GM21825 (cell line): ENCODE measurements at regions not wholly inside any gene's neighbourhood (a gene's known extent, or its start where the extent isn't known, plus 50 kb on each side); places are given as distances from the start of the nearest gene placed in this dataset.
"Not testable (repeated sequence)": the region's sequence is repeated elsewhere in the genome, so short reads cannot be mapped to it uniquely, and the experiment has no call there.

ENCODE experiments used
- ATAC-seq: cut with Tn5 transposase; IDR thresholded peaks from one replicate; pipeline ENCODE4 v1.9.1; 2021; ENCODE audit warnings: mild to moderate bottlenecking, moderate library complexity; ENCODE audit not compliant: unreplicated experiment

GRCh38 chr9:22976454-22976853 lies 529.8 kb downstream of the DMRTA1 start:
- no peak for ATAC-seq

- ATAC-seq: not testable (repeated sequence)
Observed at GRCh38 chr9:22980429-22980828, 533.8 kb downstream of the DMRTA1 start.

- ATAC-seq: no peak
Observed at GRCh38 chr9:22986556-22986955, 539.9 kb downstream of the DMRTA1 start.

DNA sequence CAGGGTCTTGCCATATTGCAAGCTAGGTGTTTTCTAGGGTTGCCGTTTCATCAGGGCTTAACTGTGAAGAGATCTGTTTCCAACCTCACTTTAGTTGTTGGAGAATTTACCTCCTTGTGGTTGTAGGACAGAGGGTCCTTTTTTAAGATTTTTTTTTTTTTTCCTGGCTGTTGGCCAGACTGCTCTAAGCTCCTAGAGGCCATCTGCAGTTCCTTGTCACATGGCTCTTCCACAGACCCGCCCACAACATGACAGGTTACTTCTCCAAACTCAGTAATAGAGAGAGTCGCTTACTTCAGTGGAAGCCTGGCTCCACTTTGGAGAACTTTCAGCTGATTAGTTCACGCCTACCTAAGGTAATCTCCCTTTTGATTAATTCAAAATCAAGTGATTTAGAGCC lies 543.7 kb downstream of the DMRTA1 start:
- no peak for ATAC-seq

DNA sequence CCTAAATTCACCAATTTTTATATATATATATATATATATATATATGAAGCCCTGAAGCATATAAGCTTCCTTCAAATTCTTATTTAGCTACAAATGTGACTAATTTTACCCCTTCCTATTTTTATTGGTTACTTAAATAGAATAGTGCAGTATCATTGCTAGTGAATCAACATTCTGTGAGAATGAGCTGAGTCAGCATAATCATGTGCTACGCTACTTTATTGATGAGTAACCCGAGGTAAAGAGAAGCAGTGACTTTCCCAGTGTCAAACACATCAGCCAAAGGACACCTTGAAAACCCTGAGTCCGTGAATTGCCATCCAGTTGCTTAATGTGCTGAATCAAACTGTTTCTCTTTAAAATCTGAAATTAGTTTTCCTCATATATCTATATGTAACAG lies 546.2 kb downstream of the DMRTA1 start:
- ATAC-seq: no peak

DNA sequence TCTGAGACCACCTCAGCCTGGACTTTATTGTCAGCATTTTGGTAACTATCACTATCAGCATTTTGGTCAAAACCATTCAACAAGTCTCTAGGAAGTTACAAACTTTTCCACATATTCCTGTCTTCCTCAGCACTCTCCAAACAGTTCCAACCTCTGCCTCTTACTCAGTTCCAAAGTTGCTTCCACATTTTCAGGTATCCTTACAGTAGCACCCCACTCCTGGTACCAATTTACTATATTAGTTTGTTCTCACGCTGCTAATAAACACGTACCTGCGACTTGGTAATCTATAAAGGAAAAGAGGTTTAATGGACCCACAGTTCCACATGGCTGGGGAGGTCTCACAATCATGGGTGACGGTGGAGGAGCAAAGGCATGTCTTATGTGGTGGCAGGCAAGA lies 551.3 kb downstream of the DMRTA1 start:
- no peak for ATAC-seq

- ATAC-seq: no peak
Observed at GRCh38 chr9:23005156-23005555, 558.5 kb downstream of the DMRTA1 start.

DNA sequence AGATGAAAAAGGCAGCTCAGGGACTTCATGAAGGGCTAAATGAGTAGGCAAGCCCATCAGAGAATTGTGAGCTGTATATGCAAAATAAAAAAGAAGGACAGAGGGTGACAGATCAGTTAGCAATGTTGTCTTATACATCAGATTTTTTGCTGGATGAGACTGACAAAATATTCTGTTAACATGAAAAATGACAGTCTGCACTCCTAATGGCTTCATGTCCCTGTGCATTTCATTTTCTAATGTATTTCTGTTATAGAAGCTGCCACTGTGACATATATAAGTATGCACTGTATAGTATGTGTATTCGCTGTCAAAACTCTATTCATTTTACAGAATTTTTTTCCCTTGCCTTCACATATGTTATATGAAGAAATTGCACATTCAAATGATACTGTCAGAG lies 559.5 kb downstream of the DMRTA1 start:
- ATAC-seq: no peak

GRCh38 chr9:23011669-23012068 lies 565.0 kb downstream of the DMRTA1 start:
- ATAC-seq: no peak

GRCh38 chr9:23015557-23015956 lies 568.9 kb downstream of the DMRTA1 start:
- ATAC-seq: no peak

DNA sequence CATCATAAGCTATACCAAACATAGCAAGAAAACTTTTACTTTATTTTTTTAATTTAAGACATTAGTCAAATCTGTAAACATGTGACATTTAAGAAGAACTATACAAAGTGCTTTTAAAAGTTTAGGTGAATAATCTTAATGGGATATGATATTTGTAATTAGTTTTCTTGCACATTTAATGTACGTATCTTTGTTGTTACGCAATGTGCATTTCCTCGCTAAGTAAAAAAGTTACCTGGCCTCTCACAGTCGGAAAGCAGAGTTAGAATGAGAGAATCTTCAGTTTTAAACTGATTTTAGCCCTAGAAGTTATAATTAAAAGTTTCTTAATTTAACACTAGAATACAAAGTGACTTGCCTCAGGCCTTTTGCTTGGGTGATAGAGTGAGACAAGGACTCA lies 589.8 kb downstream of the DMRTA1 start:
- no peak for ATAC-seq

DNA sequence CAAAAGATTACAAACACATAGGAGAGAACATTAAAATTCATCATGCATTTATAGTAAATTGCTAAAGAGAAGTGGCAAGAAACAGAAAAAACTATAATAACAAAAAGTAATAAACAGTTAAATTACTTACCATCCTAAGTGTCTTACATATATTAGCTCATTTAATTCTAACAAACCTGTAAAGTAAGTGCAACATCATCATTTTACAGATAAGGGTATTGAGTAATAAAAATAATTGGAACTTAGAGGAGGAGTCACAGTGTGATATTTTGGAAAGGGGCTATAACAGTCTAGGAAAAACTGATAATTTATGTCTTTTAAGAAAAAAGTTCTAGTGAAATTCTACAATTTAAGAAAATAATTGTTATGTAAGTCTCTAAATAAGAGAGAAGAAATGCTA lies 592.8 kb downstream of the DMRTA1 start:
- no peak for ATAC-seq

DNA sequence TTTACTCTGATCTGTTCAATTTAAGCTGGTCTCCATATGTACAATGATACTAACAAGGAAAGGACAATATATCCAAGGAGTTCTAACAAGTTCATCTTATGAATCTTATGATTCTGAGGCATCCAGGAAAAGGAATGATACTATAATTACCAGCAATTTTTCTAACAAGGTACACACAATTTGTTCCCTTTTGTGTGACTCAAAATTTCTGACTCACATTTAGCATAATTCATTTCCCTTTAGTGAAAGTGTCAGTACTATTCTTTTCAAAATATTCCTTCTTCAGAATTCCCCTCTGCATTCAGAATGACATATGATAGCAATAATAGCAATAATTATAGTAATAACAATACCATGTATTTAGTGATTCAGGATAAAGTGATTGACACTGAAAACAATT lies 594.8 kb downstream of the DMRTA1 start:
- no peak for ATAC-seq

DNA sequence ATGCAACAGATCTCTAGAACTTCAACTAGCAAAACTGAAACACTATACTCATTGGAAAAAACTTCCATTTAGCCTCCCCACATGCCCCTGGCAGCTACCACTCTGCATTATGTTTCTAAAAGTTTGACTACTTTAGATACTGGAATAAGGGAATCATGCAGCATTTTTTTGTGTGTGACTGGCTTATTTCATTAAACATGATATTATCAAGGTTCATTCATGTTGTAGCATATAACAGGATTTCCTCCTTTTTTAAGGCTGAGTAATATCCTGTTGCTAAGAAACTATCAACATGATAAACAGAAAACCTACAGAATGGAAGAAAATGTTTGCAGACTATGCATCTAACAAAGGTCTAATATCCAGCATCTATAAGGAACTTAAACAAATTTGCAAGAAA lies 597.9 kb downstream of the DMRTA1 start:
- no peak for ATAC-seq

DNA sequence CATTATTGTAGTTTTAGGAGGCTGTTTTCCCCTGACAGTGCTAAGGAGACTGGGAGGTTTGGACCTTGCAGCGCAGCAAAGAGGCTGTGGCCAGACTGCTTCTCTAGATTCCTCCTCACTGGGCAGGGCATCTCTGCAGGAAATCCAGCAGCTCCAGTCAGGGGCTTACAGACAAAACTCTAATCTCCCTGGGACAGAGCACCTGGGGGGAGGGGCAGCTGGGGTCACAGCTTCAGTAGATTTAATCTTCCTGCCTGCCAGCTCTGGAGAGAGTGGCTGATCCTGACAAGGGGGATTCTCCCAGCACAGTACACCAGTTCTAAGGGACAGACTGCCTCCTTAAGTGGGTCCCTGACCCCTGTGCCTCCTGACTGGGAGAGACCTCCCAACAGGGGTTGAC lies 599.4 kb downstream of the DMRTA1 start:
- not testable (repeated sequence) for ATAC-seq

DNA sequence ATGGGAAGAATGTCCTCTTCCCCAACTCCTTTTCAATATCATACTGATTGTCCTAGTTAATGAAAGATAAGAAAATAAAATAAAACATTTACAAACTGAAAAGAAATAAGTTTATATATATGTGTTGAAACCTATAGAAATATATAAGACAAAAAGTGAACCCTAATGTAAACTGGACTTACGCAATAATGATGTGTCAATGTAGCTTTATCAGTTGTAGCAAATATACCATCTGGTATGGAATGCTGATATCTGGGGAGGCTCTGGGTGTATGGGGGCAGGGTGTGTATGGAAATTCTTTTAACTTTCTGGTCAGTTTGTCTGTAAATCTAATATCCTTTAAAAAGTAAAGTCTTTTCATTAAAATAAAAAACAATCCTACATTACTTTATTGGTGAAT lies 603.9 kb downstream of the DMRTA1 start:
- ATAC-seq: no peak

DNA sequence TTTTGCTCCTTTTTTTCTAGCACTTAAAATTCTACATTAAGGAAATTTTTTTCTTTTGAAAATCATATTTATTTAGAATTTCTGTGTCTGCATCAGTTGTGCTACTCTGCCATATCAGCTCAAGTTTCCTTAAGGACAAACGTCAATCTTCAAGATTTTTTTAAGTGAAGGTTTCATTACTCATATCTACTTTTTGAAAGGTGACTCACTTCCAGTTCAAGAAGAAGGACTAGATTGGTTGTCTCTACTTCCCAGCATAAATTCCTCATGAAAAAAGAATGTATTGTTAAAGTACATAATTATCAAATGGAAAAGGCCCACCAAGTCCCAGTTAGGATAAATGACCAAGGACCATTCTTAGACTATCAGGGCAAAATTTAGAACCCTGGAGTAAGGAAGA lies 626.5 kb downstream of the DMRTA1 start:
- no peak for ATAC-seq

DNA sequence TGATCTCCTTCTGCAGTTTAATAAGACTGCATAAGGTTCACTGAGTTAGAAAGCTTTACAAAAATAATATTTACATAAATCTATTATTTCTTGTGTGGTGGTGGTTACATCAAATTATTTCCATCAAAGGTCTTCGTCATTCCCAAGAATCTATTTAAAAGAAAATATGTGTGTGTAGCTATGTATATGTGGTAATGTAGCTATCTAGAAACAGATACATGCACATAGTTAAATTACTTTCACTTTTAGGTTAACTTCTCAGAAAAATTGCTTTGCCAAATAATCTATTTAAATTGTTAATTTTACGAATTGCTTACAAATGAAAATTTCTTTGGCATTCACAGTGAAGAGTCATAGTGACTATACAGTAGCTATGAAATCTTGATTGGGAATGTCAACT lies 633.2 kb downstream of the DMRTA1 start:
- no peak for ATAC-seq

- no peak for ATAC-seq
Observed at GRCh38 chr9:23081377-23081776, 634.8 kb downstream of the DMRTA1 start.

DNA sequence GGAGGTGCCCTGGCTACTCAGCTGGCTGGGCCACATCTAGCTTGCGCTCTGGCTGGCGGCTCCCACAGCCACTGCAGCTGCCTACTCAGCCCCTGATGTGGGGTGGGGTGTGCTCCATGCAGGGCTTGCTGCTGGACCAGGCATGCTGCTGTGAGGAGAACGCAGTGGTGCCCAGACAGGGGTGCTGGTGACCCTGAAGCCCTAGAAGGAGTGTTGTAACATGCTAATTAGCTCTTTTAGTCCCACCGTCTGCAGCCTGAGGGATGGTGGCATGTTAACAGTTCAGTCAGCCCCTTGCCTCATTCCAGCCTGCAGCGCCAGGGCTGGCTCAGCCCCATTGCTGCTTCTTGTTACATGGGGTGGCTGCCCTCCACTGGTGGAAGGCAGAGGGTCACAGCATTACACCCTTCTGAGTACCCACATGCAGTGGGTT lies 642.3 kb downstream of the DMRTA1 start:
- no peak for ATAC-seq

- no peak for ATAC-seq
Observed at GRCh38 chr9:23117616-23118015, 671.0 kb downstream of the DMRTA1 start.

- ATAC-seq: no peak
Observed at GRCh38 chr9:23120630-23121029, 674.0 kb downstream of the DMRTA1 start.

- ATAC-seq: no peak
Observed at GRCh38 chr9:23123048-23123632, 676.5 kb downstream of the DMRTA1 start.

DNA sequence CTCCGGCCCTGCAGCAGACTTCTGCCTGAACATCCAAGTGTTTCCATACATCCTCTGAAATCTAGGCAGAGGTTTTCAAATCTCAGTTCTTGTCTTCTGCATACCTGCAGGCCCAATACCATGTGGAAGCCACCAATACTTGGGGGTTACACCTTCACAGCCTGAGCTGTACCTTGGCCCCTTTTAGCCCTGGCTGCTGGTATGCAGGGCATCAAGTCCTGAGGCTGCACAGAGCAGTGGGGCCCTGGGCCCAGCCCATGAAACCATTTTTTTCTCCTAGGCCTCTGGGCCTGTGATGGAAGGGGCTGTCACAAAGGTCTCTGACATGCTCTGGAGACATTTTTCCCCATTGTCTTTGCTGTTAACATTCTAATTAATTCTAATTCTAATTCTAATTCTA lies 680.6 kb downstream of the ELAVL2 start:
- no peak for ATAC-seq
